Mesothelial cell of epicardium (in vitro differentiated cells): ENCODE measurements at regions not wholly inside any gene's neighbourhood (a gene's known extent, or its start where the extent isn't known, plus 50 kb on each side); places are given as distances from the start of the nearest gene placed in this dataset.
"Not testable (repeated sequence)": the region's sequence is repeated elsewhere in the genome, so short reads cannot be mapped to it uniquely, and the experiment has no call there.

ENCODE experiments used
- DNase-seq, 2 experiments: peaks; one replicate each; pipeline ENCODE4 v3.0.0; 2021; ENCODE audit warnings: low spot score in 2 of 2; ENCODE audit not compliant: unreplicated experiment in 2 of 2
- H3K27ac Mint-ChIP-seq: 2 replicates; pipeline ENCODE4 v1.8.0; 2021; ENCODE audit warnings: mixed read lengths
- H3K27me3 Mint-ChIP-seq: 2 replicates; pipeline ENCODE4 v1.8.0; 2021; ENCODE audit warnings: low read depth, mixed read lengths
- H3K36me3 Mint-ChIP-seq: 2 replicates; pipeline ENCODE4 v1.8.0; 2021; ENCODE audit warnings: mixed read lengths
- H3K4me1 Mint-ChIP-seq: 2 replicates; pipeline ENCODE4 v1.8.0; 2021; ENCODE audit warnings: mixed read lengths
- H3K4me3 Mint-ChIP-seq: 2 replicates; pipeline ENCODE4 v1.8.0; 2021; ENCODE audit warnings: mild to moderate bottlenecking, moderate library complexity, mixed read lengths
- H3K9me3 Mint-ChIP-seq: 2 replicates; pipeline ENCODE4 v1.8.0; 2021; ENCODE audit warnings: mixed read lengths
- TF ChIP-seq, protein P1 (sequence below): fragments of 200-600 bp; sonication (generic); IDR thresholded peaks from one replicate; pipeline ENCODE4 v1.5.0; 2021; ENCODE audit warnings: antibody characterized with exemption; ENCODE audit not compliant: unreplicated experiment

DNA sequence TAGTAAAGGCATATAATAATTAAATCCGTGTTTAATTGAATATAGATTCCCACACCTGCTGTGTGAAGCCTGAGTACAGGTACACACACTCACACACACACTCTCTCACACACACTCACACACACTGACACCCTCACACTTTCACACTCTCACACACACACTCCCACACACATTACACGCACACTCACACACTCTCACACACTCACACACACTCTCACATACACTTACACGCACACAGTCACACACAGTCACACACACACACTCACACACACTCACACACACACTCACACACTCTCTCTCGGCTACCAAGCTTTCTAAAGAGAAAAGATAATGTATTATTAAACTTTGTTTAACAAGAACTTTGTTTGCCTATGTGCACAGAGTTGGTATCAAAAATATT, 195.1 kb upstream of the CTNND2 start:
- TF ChIP-seq, protein P1, sequence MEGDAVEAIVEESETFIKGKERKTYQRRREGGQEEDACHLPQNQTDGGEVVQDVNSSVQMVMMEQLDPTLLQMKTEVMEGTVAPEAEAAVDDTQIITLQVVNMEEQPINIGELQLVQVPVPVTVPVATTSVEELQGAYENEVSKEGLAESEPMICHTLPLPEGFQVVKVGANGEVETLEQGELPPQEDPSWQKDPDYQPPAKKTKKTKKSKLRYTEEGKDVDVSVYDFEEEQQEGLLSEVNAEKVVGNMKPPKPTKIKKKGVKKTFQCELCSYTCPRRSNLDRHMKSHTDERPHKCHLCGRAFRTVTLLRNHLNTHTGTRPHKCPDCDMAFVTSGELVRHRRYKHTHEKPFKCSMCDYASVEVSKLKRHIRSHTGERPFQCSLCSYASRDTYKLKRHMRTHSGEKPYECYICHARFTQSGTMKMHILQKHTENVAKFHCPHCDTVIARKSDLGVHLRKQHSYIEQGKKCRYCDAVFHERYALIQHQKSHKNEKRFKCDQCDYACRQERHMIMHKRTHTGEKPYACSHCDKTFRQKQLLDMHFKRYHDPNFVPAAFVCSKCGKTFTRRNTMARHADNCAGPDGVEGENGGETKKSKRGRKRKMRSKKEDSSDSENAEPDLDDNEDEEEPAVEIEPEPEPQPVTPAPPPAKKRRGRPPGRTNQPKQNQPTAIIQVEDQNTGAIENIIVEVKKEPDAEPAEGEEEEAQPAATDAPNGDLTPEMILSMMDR: no peak
- H3K9me3 Mint-ChIP-seq: peaks cover 4% of the 10 kb centered on the region
- no peak for DNase-seq
- no peak overlapping the region for H3K27ac Mint-ChIP-seq
- H3K4me1 Mint-ChIP-seq: no peaks in the 10 kb centered on the region
- no peak overlapping the region for H3K4me3 Mint-ChIP-seq
- no peaks in the 10 kb centered on the region for H3K36me3 Mint-ChIP-seq
- H3K27me3 Mint-ChIP-seq: no peaks in the 10 kb centered on the region

DNA sequence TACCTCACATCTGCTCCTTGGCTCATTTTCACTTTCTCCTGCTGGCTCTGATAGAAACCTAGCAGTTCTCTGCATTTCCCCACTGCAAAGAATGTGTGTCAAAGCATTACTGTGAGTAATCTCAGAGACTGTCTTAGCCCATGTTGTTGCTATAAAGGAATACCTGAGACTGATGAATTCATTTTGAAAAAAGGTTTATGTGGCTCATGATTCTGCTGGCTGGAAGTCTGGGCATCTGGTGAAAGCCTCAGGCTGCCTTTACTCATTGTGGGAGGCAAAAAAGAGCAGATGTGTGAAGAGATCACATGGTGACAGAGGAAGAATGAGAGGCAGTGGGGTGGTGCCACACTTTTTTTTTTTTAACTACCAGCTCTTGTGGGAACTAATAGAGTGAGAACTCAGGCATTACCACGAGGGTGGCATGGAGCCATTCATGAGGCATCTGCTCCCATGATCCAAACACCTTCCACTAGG, 191.6 kb upstream of the CTNND2 start:
- H3K27me3 Mint-ChIP-seq: no peaks in the 10 kb centered on the region
- no peaks in the 10 kb centered on the region for H3K4me1 Mint-ChIP-seq
- H3K27ac Mint-ChIP-seq: no peak overlapping the region
- no peak for DNase-seq
- TF ChIP-seq, protein P1: no peak
- peaks cover 7% of the 10 kb centered on the region for H3K9me3 Mint-ChIP-seq
- no peak overlapping the region for H3K4me3 Mint-ChIP-seq
- no peaks in the 10 kb centered on the region for H3K36me3 Mint-ChIP-seq

DNA sequence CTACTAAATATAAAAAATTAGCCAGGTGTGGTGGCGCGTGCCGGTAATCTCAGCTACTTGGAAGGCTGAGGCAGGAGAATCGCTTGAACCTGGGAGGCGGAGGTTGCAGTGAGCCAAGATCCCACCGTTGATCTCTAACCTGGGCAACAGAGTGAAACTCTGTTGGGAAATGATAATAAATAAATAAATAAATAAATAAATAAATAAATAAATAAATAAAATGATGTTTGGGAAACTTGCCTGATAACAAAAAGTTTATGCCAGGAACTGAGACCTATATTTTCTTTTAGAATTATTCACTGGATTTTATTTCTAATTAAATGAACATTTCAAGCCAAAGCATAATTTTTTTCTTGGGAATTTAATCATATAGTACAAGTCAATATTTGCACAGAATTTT, 189.3 kb upstream of the CTNND2 start:
- Mint-ChIP-seq H3K9me3 (peaks cover 7% of the 10 kb centered on the region), H3K27ac (no peak overlapping the region), H3K36me3 (no peaks in the 10 kb centered on the region), H3K4me1 (no peaks in the 10 kb centered on the region), H3K4me3 (no peak overlapping the region), H3K27me3 (no peaks in the 10 kb centered on the region)
- DNase-seq: no peak
- TF ChIP-seq, protein P1: no peak

DNA sequence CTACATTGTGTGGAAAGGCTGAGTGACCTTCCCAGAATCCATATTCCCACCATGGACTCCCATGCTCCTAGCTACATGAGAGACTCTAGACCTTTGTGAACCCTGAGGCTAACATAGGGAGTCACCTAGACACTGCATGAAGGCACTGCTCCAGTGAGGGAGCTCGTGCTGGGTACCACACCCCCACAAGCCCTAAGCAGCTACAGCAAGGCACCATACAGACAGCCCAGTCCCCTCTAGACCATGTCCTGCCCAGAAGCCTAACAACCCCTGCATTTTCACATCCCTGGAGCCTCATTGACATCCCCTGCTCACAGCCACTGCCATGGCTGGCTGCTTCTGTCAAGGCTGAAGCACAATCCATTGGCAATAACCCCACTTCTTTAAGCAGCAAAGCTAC, 176.5 kb upstream of the CTNND2 start:
- no peaks in the 10 kb centered on the region for H3K4me1 Mint-ChIP-seq

DNA sequence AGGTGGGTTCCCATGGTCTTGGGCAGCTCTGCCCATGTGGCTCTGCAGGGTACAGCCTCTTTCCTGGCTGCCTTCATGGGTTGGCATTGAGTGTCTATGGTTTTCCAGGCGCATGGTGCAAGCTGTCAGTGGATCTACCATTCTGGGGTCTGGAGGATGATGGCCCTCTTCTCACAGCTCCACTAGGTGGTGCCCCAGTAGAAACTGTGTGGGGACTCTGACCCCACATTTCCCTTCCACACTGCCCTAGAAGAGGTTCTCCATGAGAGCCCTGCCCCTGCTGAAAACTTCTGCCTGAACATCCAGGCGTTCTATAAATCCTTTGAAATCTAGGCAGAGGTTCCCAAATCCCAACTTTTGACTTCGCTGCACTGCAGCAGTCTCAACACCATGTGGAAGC, 174.0 kb upstream of the CTNND2 start:
- peaks cover 26% of the 10 kb centered on the region for H3K9me3 Mint-ChIP-seq
- not testable (repeated sequence) for H3K4me3 Mint-ChIP-seq, DNase-seq, H3K4me1 Mint-ChIP-seq, H3K27me3 Mint-ChIP-seq, H3K27ac Mint-ChIP-seq, H3K36me3 Mint-ChIP-seq

More for the DNA sequence above, 176.5 kb upstream of the CTNND2 start:
- no peak overlapping the region for H3K27ac Mint-ChIP-seq
- TF ChIP-seq, protein P1: no peak
- H3K4me3 Mint-ChIP-seq: no peak overlapping the region
- no peaks in the 10 kb centered on the region for H3K27me3 Mint-ChIP-seq
- DNase-seq: no peak
- H3K36me3 Mint-ChIP-seq: no peaks in the 10 kb centered on the region
- H3K9me3 Mint-ChIP-seq: peaks cover 26% of the 10 kb centered on the region

DNA sequence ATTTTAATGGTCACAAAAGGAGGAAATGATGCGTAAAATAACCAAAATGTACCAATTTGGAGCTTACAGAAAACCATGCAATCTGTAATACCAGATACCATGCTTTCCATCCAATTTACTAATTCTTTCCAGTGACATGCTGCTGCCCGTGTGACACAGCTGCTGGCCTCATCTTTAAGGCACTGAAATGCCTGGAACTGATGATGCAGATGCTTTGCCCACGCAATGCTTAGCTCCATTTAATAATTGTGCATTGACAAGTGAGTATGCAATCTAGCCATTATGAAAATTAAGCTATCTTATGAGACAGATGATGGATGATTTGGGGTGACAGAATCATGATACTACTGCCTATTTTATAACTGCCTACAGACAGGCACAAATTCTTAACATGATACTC, 169.2 kb upstream of the CTNND2 start:
- H3K4me3 Mint-ChIP-seq: no peak overlapping the region
- H3K4me1 Mint-ChIP-seq: no peaks in the 10 kb centered on the region
- TF ChIP-seq, protein P1: no peak
- no peak for DNase-seq
- no peaks in the 10 kb centered on the region for H3K36me3 Mint-ChIP-seq
- H3K27ac Mint-ChIP-seq: no peak overlapping the region
- H3K9me3 Mint-ChIP-seq: no peaks in the 10 kb centered on the region
- no peaks in the 10 kb centered on the region for H3K27me3 Mint-ChIP-seq
